HPDE6-E6E7 (cell line): ENCODE measurements at regions not wholly inside any gene's neighbourhood (a gene's known extent, or its start where the extent isn't known, plus 50 kb on each side); places are given as distances from the start of the nearest gene placed in this dataset.

Source experiments
- DNase-seq: peaks from one replicate; pipeline ENCODE4 v3.0.0; 2011; ENCODE audit warnings: missing footprints; ENCODE audit errors: extremely low spot score

DNA sequence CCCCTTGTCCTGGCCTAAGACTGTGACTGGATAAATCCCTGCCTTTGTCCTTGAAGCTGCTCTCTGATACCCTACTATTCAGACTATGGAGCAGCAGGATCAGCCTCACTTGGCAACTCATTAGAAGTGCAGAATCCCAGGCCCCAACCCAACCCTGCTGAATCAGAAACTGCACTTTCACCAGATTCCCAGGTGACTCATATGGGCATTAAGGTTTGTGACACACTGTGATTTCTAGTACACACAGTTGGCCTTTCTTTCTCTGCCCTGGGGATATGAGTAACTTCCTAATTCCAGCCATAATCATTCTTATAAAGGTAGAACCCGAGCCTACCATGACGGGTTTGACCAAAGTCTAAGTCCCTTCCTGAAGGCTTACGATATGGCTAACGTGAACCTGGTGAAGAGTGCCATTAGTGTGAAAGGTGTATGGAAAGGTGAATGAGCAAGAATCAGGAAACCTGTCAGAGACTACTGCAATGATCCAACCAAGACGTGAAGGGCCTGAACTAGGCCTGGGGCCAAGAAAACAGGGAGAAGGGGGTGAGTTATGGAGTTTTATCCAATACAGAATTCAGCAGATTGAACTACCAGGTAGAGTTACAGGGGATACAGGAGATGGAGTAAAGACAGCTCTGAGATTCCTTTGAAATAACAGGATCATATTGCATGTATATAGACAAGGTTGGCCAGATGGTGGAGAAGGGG is 533.0 kb downstream of the BNC2 start:
- peak; percentile 76 for DNase-seq

DNA sequence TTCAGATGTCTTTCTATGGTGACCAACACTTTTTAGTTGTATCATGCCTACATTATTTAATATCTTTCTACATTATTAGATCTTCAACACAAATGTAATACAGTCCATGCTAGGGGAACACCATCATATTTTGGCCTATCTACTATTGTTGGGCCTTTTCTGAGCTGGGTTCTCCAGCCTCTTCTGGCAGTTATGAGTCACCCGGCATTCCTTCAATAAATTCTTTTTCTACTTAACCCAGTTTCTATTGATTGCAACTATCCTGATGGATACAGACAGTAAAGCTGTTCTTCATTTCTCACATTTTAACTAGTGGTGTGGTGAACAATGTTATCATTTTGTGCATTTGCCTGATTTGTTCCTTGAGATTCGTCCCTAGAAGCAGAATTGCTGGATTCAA is 529.3 kb downstream of the BNC2 start:
- DNase-seq, result no peak

DNA sequence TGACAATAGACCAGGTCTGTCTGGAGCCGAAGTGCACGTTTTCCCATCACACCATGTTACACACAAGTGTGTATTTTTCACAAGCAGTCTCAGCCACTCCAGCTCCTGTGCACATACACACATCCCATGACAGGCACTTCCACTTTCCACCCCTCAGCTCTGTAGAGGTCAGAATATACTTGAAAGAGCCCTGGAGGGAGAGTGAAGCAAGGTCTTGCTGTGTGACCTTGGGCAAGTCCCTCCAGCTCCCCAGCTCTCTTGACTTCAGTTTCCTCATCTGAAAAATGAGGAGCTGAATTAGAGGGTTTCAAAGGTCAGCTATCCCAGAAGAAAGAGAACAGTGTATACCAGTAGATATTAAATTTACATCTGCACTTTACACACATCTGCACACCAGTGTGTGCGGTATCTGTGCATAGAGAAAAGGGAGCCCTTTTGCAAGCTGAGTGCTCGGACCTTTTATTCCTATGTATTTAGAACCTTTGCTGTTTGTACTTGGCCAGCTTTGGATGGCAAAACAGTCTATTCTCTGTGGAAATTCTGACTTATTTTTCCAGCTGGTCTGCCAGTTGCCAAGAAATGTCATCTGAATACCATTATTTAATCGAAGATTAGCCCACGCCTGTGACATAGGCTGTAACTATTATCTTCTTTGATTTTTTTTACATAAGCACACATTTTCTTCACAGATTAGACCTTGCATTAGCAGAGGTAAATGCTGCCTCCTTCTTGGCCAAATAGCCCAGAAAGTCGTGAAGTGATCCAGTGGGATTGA is 528.0 kb downstream of the BNC2 start:
- no peak for DNase-seq

DNA sequence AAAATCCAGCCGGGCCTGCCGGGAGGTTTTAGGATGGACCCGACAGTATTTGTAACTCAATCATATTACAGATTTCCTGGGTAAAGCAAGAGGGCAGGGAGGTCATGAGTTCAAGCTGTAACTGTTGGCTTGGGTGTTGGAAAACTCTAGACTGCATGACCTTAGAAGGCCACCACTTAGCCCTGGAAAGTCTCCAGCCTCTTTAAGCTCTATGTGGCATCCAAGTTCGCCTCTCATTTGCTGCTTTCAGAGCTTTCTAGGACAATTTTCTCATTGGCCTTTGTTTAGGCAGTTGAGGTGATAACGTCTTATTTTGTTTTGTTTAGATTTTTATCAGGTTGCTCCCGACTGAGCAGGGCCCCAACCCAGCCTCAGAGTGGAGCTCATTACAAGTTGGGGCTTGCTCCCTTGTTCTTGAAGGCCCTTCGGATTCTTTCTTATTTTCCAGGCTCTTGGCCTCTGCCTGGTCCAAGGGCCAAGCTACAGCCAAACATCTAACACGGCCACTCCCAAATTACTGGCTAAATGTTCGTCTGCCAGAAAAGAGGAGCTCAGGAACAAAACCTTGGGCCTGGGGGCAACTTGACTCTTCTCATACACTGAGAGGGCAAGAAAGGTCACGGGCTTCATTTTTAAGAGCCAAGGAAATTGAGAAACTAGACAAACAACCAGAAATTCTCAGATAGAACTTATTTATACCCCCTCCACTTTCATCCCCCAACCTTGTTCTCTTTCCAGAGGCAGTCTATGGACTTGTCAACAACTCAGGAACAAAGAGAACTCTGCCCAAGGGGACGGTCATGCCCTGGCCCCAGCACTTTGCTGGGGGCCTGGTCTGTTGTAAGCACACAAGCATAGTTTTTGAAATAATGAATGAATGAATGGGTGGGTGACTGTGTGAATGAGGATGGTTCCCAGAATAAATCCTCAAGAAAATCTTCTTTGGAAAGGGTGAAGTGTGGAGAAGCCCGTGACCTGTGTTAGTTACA is 526.9 kb downstream of the BNC2 start:
- no peak for DNase-seq

DNA sequence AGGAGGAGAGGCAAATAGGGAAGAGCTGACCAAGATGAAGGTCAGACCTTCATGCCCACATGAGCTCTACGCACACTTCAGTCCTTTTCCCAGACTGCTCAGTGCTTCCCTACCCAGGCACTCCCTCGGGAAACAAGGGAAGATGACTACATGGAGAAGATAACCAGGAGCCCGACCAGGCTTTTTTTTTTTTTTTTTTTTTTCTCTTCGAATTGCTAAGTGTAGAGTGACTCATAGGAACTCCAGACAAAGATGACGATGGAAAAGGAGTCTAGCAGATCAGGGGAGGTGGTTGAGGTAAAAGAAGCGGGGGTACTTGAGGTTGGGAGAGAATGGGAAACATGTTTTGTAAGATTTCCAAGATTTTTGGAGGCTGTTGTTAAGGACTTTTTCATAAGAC is 526.1 kb downstream of the BNC2 start:
- DNase-seq, result peak; percentile 41

DNA sequence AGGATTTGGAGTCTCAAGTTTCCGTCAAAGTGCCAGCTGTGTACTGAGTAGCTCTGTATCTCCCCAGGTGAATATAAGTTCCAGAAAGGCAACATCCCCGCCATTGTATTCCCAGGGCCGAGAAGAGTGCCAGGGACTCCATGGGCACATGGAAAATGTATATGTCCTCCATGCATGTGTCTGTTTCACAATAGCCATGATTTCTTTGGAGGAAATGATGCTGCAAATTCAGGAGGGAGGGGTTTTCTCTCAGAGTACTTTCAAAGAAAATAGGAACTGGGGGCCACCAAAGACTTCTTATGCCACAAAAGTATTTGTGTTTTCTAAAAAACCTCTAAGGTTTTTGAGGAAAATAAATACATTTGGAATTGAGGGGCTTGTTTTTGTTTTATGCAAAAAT is 524.6 kb downstream of the BNC2 start:
- no peak for DNase-seq

DNA sequence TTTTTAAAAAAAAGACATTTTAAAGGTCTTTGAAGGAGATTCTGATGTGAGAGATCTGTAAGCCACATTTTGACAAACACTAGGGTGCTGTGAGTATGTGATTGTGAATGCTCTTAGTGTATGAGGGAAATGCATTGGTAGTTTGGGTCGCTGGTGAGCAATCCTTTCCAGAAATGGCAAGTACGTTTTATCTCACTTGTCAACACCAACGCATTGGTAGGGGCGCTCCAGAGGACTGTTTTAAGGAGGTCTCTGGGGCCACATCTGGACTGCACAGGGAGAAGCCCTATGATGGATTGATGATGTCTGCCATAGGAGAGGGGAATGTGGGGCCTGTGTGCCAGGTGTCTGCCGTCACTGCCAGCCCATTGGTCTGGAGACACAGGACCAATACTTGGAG is 522.6 kb downstream of the BNC2 start:
- DNase-seq, result no peak

DNA sequence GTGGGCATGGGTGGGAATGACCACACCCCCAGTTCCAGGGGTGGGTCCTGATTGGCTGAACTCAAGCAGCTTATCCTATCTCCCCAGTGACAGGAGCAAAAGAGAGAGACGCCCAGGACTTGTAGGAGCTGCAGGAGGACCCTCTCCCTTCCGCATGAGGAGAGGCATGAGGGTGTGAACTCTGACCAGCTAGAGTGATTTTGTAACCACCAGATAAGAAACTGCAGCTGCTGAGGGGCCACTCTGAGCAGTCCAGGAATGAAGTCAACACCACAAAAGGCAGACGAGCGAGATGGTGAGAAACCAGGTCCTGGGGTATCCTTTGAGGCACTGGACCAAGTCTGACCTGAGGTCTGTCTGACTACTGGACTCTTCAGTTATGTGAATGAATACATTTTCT is 521.9 kb downstream of the BNC2 start:
- DNase-seq, result no peak

DNA sequence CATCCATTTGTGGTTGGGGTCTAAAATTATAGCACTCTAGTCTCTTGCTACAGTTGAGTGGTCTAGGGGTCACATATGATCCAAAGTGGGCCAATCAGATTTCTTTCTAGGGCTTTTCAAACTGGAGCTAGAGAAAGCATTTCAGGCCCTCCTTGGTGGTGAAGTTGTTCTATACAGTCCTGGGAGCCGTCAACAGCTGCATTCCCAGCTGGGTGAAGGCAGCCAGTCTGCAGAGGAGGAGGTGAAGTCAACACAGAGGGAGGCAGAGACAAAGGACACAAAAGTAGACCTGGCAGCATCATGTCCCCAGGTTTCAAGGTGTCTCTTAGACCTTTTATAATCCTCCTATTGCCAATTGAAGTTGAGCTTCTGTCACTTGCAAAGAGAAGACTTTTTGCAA is 518.2 kb downstream of the BNC2 start:
- DNase-seq, result no peak

DNA sequence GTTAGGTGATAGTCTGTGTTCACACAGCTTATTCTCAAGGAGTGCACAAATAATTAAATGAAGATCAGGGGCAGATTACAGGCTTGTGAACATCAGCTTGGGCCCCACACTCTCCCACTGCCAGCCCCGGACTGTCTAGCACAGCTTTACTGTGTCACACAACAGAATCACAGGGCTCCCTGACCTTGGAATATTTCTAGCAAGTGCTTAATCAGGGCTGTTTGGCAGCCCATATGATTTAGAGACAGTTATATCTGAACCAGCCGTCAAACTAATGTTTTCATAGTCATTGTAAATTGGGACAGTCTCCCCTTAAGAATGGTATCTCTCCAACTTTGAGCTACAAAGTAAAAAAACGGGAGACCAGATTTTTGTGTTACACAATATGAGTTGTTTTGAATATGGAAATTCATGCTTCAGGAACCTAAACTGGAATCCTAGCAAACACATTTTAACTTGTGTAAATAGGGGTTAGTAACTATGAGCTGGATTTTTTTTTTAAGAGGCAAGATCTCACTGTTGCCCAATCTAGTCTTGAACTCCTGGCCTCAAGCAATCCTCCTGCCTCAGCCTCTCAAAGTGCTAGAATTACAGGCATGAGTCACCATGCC is 517.6 kb downstream of the BNC2 start:
- no peak for DNase-seq

DNA sequence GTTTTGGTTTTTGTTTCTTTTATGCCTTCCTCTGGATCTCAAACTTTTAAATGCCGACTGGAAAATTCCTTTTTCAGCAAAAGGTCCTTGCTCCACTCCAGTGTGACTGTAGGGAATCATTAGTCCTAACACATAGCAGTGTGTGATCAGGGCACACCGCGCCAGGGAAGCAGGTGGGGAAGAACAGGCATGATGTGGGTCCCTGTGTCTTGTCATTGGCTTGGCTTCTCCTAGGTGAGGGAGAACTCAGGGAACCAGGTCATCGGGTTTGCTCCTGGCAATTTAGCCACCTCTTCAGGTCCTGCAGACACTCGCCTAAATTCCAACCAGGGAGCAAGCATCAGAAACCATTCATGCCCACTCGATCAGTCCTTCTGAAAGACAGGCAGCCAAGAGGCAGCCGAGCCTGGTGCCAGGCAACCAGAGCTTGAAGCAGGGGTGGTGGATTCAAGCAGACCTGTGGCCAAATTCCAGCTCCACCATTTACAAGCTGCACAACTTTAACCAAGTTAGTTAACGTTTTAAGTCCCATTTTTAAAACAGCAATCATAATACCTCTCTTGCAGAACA is 514.2 kb downstream of the BNC2 start:
- no peak for DNase-seq

DNA sequence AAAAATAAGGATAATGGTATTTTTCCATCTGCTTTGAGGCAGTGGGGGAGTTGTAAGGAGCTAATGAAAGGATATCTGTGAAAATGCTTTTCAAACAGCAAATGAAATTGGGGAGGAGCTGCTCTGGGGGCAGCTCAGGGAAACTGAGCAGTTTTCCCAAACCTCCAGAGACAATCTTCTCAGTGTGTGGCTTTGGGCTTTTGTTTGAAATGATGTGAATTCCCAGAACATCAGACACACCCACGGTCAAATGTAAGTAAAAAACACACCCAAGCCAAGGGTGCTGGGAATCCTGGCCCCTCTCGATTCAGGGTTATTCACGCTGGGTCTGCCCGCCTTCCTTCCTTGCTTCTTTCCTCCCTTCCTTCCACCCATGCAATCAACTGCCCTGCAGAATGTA is 512.6 kb downstream of the BNC2 start:
- no peak for DNase-seq

DNA sequence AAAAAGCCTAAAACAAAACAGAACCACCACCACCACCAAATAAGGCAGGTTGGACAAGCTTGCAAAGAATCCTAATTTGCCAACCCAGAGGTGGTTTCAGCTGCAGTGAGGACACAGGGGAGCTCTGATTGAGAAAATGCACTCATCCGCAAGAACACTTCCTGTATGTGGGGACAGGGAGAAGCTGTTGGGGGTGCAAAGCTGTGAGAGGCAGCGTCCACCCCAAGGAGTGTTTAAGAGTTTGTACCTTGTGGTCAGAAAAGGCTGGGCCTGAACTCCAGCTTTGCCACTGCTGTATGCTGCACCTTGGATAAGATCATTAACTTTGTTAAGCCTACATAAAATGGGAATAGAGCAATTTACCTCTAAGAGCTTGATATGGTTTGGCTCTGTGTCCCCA is 511.7 kb downstream of the BNC2 start:
- no peak for DNase-seq
